ENCODE measurements at regions not wholly inside any gene's neighbourhood (a gene's known extent, or its start where the extent isn't known, plus 50 kb on each side); places are given as distances from the start of the nearest gene placed in this dataset.

DNA sequence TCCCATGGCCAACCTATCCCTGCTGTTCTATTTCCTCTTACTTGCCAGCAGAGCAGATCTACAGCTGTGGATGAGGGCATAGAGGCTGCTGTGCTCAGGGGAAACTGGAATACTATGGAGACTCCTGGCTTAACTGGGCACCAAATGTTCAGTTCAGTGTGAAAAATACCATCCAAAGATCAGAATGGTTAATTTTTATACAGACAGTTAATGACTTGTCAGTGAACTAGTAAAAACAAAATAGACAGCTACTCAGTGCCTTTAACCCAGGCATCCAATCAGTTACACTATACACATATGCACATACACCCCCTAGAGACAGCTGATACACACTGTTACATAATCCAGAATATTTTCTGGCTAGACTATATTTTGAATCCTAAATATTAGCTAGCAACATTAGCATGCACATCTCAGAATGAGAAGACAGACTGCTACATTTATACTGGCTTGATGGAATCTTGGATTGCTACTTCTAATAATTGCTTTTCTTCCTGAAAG lies 59.1 kb upstream of the WIPF1 start:
- Histone ChIP-seq H2AFZ (ENCODE audit: low read length) (no peak overlapping the region), H3K9ac (ENCODE audit: insufficient read depth, low read length) (no peak overlapping the region), H3K4me3 (replicated peaks in 1 of 4; ENCODE audit: control extremely low read depth in 1 of 4, insufficient read depth in 1 of 4, low read depth in 3 of 4, low read length in 4 of 4) (no peak overlapping the region), H3K27ac (ENCODE audit: insufficient read depth, low read length) (no peak overlapping the region), H3K4me1 (ENCODE audit: control insufficient read depth, extremely low read depth, insufficient read depth, low read length) (no peaks in the 10 kb centered on the region), H3K36me3 (ENCODE audit: control insufficient read depth, insufficient read depth, low read length) (no peaks in the 10 kb centered on the region), H3K9me3 (ENCODE audit: control insufficient read depth, insufficient read depth, low read depth, low read length) (no peaks in the 10 kb centered on the region), H3K79me2 (ENCODE audit: control insufficient read depth, insufficient read depth, low read length) (no peaks in the 10 kb centered on the region), H3K27me3 (ENCODE audit: control insufficient read depth, insufficient read depth, low read length) (no peaks in the 10 kb centered on the region), H3K4me2 (ENCODE audit: extremely low read depth, insufficient read depth, low read length) (no peak overlapping the region), H4K20me1 (ENCODE audit: control insufficient read depth, extremely low read depth, insufficient read depth, low read length) (no peaks in the 10 kb centered on the region)
- no peak for DNase-seq (ENCODE audit: low read depth in 2 of 2)
- no peak for TF ChIP-seq EZH2 (IDR thresholded peaks at IDR 0.05; ENCODE audit: low read length, missing control alignments)
- TF ChIP-seq, protein P1, sequence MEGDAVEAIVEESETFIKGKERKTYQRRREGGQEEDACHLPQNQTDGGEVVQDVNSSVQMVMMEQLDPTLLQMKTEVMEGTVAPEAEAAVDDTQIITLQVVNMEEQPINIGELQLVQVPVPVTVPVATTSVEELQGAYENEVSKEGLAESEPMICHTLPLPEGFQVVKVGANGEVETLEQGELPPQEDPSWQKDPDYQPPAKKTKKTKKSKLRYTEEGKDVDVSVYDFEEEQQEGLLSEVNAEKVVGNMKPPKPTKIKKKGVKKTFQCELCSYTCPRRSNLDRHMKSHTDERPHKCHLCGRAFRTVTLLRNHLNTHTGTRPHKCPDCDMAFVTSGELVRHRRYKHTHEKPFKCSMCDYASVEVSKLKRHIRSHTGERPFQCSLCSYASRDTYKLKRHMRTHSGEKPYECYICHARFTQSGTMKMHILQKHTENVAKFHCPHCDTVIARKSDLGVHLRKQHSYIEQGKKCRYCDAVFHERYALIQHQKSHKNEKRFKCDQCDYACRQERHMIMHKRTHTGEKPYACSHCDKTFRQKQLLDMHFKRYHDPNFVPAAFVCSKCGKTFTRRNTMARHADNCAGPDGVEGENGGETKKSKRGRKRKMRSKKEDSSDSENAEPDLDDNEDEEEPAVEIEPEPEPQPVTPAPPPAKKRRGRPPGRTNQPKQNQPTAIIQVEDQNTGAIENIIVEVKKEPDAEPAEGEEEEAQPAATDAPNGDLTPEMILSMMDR (conservative IDR thresholded peaks at IDR 0.05 in 1 of 2, IDR thresholded peaks at IDR 0.05 in 1 of 2; ENCODE audit: low read depth in 1 of 2, low read length in 2 of 2), result no peak

DNA sequence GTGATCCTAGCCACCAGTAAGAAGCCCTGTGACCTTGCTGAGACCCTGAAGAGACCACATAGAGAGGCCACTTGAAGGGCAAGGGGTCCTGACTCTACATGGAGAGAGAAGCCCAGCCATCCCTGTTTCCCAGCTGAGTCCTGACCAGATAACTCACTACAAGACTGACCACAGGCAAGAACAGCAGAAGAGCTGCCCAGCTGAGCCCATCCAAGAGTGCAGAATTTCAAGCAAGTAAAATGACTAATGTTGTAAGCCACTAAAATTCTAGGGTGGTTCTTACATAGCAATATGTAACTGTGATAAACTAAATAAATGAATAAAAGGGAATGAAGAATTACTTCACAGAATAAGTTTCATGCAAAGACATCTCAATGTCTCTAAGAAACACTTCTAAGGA lies 58.4 kb upstream of the WIPF1 start:
- DNase-seq (ENCODE audit: low read depth in 2 of 2), result no peak
- Histone ChIP-seq H3K79me2 (ENCODE audit: control insufficient read depth, insufficient read depth, low read length) (no peaks in the 10 kb centered on the region), H3K27me3 (ENCODE audit: control insufficient read depth, insufficient read depth, low read length) (no peaks in the 10 kb centered on the region), H3K27ac (ENCODE audit: insufficient read depth, low read length) (no peak overlapping the region), H2AFZ (ENCODE audit: low read length) (no peak overlapping the region), H3K4me3 (replicated peaks in 1 of 4; ENCODE audit: control extremely low read depth in 1 of 4, insufficient read depth in 1 of 4, low read depth in 3 of 4, low read length in 4 of 4) (no peak overlapping the region), H3K4me2 (ENCODE audit: extremely low read depth, insufficient read depth, low read length) (no peak overlapping the region), H3K9me3 (ENCODE audit: control insufficient read depth, insufficient read depth, low read depth, low read length) (no peaks in the 10 kb centered on the region), H4K20me1 (ENCODE audit: control insufficient read depth, extremely low read depth, insufficient read depth, low read length) (no peaks in the 10 kb centered on the region), H3K4me1 (ENCODE audit: control insufficient read depth, extremely low read depth, insufficient read depth, low read length) (no peaks in the 10 kb centered on the region), H3K9ac (ENCODE audit: insufficient read depth, low read length) (no peak overlapping the region), H3K36me3 (ENCODE audit: control insufficient read depth, insufficient read depth, low read length) (no peaks in the 10 kb centered on the region)
- TF ChIP-seq, protein P1 (conservative IDR thresholded peaks at IDR 0.05 in 1 of 2, IDR thresholded peaks at IDR 0.05 in 1 of 2; ENCODE audit: low read depth in 1 of 2, low read length in 2 of 2), result no peak

DNA sequence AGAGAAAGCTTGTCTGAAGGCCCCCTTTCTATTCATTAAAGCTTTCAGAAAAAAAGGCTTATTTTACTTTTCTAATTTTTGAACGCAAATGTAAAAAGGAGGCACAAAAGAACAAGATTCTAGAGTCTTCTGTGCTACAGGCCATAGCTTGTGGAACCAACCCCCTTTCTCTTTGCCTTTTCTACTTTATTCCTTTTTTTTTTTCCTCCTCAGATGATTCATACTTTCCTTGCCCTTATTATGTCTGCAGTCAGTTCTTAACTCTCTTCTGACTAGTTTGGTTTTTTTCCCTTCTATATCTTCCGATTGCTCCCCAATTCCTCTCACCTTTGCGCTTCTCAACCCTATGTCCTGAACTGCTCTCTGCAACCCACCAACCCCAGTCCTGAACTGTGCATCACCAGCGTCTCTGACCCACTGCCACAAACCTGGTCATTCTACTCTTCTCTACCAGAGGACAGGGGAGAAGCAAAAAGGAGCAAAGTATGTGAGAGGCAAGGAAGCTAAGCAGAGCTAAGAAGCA lies 56.9 kb upstream of the WIPF1 start:
- TF ChIP-seq, protein P1 (conservative IDR thresholded peaks at IDR 0.05 in 1 of 2, IDR thresholded peaks at IDR 0.05 in 1 of 2; ENCODE audit: low read depth in 1 of 2, low read length in 2 of 2), result no peak
- no peak for TF ChIP-seq EZH2 (IDR thresholded peaks at IDR 0.05; ENCODE audit: low read length, missing control alignments)
- no peaks in the 10 kb centered on the region for H3K27me3 ChIP-seq (ENCODE audit: control insufficient read depth, insufficient read depth, low read length)
- peak in 1 of 2 donors; percentile 61 for DNase-seq (ENCODE audit: low read depth in 2 of 2)
- H3K27ac ChIP-seq (ENCODE audit: insufficient read depth, low read length), result no peak overlapping the region
- no peak overlapping the region for H2AFZ ChIP-seq (ENCODE audit: low read length)
- H3K79me2 ChIP-seq (ENCODE audit: control insufficient read depth, insufficient read depth, low read length), result no peaks in the 10 kb centered on the region
- no peak overlapping the region for H3K4me3 ChIP-seq (replicated peaks in 1 of 4; ENCODE audit: control extremely low read depth in 1 of 4, insufficient read depth in 1 of 4, low read depth in 3 of 4, low read length in 4 of 4)
- H3K36me3 ChIP-seq (ENCODE audit: control insufficient read depth, insufficient read depth, low read length), result no peaks in the 10 kb centered on the region
- H3K9ac ChIP-seq (ENCODE audit: insufficient read depth, low read length), result no peak overlapping the region
- H3K4me1 ChIP-seq (ENCODE audit: control insufficient read depth, extremely low read depth, insufficient read depth, low read length), result no peaks in the 10 kb centered on the region
- no peak overlapping the region for H3K4me2 ChIP-seq (ENCODE audit: extremely low read depth, insufficient read depth, low read length)
- no peaks in the 10 kb centered on the region for H3K9me3 ChIP-seq (ENCODE audit: control insufficient read depth, insufficient read depth, low read depth, low read length)
- H4K20me1 ChIP-seq (ENCODE audit: control insufficient read depth, extremely low read depth, insufficient read depth, low read length), result no peaks in the 10 kb centered on the region
